GM18909 (cell line): ENCODE measurements at regions not wholly inside any gene's neighbourhood (a gene's known extent, or its start where the extent isn't known, plus 50 kb on each side); places are given as distances from the start of the nearest gene placed in this dataset.

Experiments used
- ATAC-seq: cut with Tn5 transposase; IDR thresholded peaks from one replicate; pipeline ENCODE4 v1.9.1; 2021; ENCODE audit warnings: mild to moderate bottlenecking; ENCODE audit not compliant: unreplicated experiment, poor library complexity

DNA sequence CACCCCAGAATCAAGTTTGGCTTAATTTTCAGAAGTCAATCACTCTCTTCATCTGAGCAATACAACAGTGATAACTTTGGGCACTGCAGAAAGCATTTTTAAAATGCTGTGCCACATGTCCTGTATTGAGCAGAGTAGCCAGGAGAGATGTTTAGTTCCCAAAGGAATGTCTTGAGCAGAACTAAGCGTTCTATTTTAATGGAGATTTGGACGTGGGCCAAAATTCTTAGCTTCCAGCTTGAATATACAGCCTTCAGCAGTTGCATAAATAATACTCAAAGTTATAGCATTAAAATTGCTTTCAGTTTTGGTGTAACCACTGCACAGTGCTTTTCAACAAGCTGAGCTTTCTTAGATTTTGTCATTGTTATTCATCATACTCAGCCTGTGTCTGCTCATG is 679.2 kb downstream of the NLGN4X start:
- ATAC-seq, result no peak

DNA sequence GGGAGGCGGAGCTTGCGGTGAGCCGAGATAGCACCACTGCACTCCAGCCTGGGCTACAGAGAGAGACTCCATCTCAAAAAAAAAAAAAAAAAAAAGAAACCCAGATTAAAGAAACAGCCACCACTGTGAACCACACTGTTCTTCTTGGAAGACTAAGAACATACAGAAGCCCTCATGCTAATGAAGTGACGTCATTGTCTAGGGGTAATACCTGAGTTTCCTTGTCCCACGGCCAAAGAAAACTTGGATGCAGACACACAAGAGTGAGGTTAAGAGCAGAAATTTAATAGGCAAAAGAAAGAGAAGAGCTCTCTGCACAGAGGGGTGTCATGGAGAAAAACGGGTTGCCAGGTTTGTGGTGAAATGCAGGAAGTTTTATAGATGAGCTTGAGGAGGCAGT is 691.6 kb downstream of the NLGN4X start:
- no peak for ATAC-seq

DNA sequence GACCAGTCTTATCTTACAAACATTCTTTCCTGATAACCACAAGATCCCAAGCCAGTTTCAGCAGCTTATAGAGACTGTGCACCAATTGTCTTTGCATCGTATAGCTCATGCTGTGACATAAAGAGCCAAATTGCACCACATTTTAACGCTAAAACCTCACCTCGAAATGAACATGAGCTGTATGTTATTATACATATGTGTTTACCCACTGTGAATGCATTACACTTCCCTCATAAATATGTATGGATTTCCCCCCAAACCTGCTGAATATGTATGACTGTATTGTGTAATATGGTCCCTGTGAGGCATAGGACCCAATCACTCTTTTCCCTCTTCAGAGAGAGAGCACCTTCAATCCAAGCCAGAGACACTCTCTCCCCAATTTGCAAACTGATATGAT is 692.4 kb downstream of the NLGN4X start:
- ATAC-seq, result no peak

DNA sequence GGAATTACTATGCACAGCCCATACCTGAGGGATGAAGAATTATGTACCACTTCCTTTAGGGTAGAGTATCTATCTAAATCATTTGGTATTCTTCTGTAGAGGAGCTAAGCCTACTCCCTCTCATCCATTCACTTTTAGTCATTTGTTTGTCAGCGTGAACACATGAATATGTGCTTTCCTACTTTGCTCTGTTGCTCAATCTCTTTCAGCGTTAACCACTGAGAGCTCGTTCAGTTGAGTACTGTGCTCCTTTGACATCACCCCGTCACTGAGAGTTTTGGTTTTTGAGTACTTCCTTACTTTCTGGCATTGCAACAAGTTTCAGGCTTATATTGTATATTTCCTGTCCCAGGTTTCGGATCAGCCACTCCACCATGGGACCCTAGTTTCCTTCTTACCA is 700.6 kb downstream of the NLGN4X start:
- ATAC-seq, result no peak

DNA sequence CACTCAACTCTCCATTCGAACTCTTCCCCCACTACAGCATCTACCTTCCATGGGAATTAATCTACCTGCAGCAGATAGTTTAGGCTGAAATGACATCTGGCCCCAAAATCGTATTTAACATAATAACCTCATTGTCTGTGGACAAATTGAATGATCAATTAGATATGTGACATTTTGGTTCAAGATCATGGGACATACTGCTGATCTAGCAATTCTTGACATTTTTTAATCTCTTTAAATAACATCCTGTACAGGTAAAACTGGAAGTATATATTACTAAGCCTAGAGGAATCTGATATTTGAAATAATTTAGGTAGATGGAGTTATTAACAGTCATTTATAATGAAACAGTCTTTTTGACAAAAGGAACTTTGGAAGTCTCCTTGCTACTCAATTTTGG is 702.5 kb downstream of the NLGN4X start:
- no peak for ATAC-seq

DNA sequence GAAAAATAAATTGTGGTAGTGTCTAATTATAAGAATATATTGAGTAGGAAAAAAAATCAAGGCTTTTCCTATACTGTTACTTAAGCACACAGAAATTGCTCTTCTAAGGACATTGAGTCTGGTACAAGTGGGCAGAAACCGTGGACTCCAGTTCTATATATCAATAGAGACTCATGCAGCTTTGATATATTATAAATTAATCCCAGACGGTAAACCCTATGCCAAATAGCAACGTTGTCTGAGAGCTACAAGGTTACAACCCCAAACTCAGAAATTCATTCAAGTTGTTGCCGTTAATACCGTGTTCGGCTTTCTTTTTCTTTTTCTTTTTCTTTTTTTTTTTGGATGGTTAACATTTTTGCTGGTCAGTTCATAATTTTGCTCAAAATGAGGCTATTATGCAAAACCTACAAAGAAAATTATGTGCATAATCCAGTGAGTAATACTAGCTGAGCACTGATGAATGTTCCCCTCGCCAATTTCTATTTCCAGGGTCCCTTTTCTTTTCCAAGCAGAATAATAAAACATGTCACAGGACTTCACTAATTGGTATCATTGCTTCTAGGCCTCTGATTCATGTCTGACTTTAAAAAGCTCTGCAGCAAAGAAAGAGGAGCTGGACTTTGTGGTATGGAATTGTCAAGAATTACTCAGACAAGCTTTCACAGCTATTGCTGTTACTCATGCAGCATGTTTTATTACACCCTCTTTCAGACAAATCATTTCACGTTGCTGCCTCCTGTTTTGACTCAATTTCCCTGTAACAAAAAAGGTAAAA is 737.7 kb downstream of the NLGN4X start:
- no peak for ATAC-seq

DNA sequence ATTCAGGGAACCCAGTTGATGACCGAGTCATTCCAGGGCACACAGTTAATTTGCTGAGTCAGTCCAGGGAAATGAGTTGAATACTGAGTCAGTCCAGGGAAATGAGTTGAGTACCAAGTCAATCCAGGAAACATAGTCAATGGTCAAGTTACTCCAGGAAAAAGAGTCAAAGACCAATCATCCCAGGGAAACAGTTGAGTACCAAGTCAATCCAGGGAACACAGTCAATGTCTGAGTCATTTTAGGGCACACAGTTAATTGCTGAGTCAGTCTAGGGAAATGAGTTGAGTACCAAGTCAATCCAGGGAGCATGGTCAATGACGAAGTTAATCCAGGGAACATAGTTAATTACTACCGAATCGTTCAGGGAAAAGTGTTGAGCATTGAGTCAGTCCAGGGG is 754.4 kb downstream of the NLGN4X start:
- ATAC-seq, result no peak

DNA sequence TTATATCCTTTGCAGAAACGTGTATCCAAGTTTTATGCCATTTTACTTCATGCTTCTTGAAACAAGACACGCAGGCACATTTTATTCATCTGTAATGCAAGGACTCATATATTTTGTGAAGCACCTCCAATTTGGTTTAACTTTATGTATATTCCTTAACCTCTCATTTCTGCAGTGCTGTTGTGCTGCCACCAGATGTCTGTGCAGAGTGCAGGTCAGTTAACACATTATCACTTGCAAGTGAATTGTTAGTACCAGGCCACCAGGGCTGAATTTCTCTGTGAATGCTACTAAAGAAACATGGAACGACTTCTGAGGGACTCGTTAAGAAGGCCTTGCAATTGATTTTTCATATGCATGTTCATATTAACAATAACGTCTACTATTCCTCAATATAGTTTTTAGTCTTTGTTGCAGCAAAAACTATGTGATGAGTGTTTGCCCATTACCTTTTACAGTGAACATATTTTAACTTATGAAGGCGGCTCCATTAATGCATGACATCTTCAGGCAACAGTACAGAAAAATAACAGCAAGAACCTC is 770.3 kb downstream of the NLGN4X start:
- ATAC-seq, result no peak

DNA sequence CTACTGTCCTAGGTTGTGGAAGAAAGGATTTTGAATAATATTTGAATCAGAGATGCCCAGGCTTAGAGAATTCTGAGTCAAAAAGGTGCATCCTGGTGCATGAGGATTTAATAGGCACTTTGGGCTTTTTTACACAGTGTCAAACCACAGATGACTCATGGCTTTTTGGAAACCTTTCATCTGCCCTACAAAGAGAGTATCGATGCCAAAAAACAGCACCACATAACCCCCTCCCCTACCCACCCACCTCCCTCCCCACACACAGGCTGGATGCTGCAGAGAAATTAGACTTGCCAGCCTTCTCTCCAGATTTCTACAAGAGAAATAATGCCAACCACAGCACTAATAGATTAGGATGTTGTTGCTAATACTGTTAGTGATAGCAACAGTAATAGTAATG is 779.3 kb downstream of the NLGN4X start:
- no peak for ATAC-seq

DNA sequence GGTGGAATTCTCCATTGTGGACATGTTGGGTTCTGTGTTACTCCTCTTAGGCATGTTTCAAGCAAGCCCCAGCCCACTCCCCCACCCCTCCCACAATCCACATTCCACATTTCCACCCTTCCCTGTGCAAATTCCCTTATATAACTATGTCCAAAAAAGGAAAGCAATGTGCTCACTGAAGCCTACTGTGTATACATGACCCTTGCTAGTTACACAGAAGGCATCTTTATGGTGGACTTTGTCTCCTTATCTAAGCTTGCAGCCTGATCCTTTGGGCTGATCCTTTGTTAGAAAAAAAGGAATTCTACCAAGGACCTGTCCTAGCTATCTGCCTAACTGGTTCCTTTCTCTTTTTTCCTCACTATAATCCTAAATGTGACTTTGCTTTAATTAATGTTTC is 796.8 kb downstream of the NLGN4X start:
- no peak for ATAC-seq

DNA sequence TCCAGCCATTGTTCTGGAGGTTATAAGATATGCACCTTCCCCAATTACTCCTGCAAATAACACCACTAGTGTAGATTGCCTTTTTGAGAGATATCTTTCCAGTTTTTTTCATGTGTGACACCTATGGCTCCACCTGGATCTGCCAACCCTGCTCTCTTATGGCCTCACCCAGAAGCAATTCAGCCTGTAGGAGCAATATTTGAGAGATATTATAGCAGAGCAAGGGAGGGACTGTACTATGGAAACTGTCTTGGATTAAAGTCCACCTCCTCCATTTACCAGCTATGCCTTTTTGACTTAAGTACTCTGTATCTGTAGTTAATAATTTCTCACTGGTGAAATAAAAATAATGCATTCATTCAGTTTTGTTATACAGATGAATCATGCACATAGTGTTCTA is 803.5 kb downstream of the NLGN4X start:
- no peak for ATAC-seq

DNA sequence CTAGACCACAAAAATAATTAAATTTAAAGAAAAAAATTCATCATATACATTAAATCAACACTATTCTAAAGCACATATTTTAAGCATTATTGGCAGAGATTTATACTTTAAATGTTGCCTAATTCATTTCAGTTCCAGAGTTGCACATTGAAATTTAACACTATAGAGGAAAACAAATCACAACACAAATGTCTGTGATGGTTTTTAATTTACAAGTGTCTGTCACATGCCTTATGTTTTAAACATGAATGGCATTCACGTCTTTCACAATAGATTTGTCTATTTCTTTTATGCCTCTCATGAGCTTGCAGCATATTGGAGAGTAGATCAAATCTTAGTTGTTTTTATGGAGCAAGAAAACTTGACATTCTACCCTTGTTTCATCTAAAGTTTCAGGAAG is 811.3 kb downstream of the NLGN4X start:
- no peak for ATAC-seq

DNA sequence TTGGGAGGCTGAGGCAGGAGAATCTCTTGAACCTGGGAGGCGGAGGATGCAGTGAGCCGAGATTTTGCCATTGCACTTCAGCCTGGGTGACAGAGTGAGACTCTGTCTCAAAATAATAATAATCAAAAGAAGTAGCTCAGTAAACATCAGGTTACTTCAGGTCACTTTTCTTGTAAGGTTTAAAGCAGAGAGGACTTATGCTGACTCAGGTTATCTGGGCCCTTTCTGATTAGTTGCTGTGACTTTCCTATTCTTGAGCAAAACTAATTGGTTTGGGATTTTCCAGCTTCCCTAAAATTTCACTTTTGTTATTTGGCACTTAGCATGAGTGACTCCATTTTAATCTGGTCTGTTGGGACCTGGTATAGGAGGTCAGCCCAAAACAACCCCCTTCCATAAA is 812.9 kb downstream of the NLGN4X start:
- no peak for ATAC-seq

DNA sequence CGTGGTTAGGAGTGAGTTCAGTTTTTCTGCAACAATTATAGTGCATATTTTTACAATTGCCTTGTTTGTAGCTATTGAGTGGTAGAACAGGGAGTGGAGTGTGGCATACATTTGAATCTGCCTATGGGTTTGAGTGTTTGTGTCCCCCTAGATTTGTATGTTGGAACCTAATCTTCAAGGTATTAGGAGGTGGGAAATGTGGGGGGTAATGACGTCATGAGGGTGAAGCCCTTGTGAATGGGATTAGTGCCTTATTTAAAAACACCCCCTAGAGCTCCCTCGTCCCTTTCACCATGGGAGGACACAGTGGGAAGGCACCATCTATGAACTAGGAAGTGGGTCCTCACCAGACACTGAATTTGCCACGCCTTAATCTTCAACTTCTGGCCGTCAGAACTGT is 819.6 kb downstream of the NLGN4X start:
- no peak for ATAC-seq

DNA sequence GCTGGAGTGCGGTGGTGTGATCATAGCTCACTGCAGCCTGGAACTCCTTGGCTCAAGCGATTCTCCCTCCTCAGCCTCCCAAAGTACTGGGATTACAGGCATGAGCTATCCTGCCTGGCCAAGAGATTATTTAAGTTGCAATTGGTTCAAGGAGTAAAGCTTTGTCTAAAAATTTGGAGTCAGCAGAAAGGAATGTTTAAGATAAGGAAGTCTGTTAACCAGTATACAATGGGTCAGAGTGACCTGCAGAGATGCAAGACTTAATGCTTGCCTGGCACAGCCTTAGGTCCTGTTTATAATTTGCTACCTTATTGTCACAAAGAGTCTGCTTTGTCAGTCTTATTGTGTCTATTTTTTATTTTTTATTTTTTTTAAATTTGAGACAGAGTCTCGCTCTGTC is 826.2 kb downstream of the NLGN4X start:
- ATAC-seq, result no peak

DNA sequence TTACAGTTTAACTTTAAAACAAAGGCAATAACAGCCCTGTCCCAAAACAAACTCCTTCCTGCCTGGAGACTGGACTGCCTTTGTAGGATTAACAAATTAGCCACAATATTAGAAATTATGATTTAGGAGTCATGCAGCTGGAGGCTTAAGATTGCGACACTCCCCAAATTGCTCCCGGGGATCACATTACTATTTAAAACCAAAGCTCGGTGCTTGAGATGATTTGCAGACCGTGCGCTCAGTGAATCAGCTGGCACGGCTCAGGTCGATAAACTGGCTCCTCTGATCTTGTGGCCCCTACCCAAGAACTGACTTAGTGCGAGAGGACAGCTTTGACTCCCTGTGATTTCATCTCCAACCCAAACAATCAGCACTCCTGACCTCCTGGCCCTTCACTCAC is 829.3 kb downstream of the NLGN4X start:
- ATAC-seq, result no peak

DNA sequence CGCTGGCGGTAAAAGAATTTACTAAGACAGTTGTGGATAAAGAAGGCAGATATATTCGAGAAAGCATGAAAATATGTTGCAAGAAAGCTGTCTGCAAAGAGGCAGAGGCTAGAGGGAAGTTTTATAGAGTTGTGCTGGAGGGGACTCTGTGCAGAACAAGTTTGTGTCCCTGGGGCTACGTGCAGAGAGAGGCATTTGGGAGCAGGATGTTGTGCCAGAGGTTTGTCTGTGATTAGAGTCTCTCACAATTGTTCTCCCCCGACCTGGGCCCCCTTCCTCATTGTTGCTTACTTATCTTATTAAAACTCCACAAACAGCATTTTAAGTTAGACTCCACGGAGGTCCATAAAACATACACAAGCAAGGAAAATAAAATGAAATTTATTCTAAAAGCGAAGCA is 831.3 kb downstream of the NLGN4X start:
- no peak for ATAC-seq

DNA sequence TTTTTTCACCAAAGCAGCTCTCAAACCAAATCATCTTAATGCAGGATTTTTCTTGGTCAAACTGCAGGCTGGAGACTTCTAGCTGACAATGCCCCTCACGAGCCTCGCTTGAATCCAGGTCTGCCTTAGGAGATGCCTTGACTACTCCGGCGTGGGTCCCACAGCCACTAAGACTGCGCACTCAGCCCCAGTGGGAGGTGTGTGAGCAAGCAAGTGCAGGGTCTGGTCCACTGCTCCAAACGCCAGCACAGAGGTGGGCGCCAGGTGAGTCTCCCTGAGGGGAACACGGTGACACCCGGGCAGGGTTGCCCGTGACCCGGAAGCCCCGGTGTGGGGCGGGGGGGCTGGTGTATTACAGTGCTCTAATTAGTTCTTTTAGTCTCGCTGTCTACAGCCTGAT is 838.3 kb downstream of the NLGN4X start:
- ATAC-seq, result no peak

DNA sequence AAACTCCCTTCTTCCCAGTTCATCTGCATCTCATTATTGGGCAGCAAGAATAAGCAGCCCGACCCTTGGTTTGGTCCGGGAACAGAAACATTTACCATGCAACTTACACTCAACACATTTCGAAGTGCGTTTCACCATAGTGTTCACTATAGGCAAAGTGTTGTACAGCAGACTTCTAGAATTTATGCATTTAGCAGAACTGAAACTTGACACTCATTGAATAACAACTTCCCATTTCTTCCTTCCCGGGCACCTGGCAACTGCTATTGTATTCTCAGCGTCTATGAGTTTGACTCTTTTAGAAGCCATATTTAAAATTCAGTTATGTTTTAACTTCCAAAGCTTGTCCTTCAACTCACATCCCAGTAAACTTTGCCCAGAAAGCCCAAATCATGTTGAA is 840.6 kb downstream of the NLGN4X start:
- no peak for ATAC-seq

DNA sequence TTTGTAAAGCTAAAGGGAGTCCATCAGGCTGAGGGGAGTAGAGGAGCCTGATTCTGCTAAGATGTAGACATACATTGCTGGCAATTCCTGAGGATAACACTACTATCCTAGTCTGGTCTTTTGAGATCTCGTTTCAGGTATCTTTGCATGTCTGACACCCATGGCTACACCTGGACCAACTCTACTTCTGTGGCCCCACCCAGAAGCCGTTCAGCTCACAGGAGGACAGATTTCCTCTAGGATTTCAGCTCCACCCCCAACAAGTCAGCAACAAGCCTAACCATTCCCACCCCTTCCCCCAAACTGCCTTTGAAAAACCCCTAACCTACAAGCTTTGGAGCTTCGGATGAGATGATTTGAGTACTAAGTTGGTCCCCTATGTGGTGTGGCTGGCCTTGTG is 848.2 kb downstream of the NLGN4X start:
- no peak for ATAC-seq

DNA sequence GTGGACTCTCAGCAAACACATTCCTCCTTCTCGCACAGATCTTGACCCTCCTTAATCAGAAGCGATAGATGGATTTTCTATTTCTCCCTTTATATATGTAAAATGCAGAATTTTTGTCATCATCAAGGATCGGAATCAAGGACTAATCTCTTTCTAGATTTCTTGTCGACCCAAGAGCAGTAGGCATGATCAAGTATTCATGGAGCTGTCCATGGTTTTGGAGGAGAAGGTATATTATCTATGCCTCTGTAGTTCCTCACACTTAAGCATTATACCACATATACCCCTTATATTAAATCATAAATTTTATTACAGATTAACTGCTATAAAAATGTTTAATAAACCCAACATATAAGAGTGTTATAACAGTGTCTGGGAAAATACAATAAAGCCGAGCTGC is 886.8 kb downstream of the NLGN4X start:
- no peak for ATAC-seq

DNA sequence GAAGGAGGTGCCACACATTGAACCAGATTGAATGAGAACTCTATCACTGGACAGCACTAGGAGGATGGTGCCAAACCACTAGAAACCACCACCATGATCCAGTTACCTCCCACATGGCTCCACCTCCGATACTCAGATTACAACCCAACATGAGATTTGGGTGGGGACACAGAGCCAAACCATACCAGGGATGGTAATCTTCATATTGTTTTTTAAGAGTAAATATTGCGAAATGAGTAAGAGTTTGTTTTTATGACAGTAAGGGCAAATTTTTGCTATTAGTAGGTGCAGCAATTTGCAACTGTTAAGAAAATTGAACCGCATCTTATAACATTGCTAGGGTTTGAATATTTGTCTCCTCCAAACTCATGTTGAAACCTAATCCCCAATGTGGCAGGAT is 891.5 kb downstream of the NLGN4X start:
- no peak for ATAC-seq
